Common myeloid progenitor, CD34-positive (primary cell): ENCODE measurements at regions not wholly inside any gene's neighbourhood (a gene's known extent, or its start where the extent isn't known, plus 50 kb on each side); places are given as distances from the start of the nearest gene placed in this dataset.

ENCODE experiments used
- CTCF ChIA-PET: fragments of 350-600 bp; sonication (Branson Sonifier 250); formaldehyde crosslinking; loops from one replicate; lab custom pipeline; 2021; ENCODE audit warnings: antibody characterized with exemption; lab: Charles Lee
- POLR2A ChIA-PET: fragments of 350-600 bp; sonication (Branson Sonifier 250); formaldehyde crosslinking; loops from one replicate; lab custom pipeline; 2021; ENCODE audit warnings: antibody characterized with exemption; lab: Charles Lee
- DNase-seq, 3 donors: peaks; one replicate each; pipeline versions ENCODE4 v3.0.0 to v3.0.0-alpha.2; 2013
- H3K27ac ChIP-seq, 2 experiments: 1 replicate in 1 of 2; 2 replicates in 1 of 2; pipeline ENCODE4 v1.7.0; 2013; ENCODE audit warnings: inconsistent platforms in 2 of 2, low read length in 2 of 2, mild to moderate bottlenecking in 2 of 2, low read depth in 1 of 2, moderate library complexity in 1 of 2; ENCODE audit not compliant: severe bottlenecking in 2 of 2, insufficient read depth in 1 of 2, poor library complexity in 1 of 2
- H3K27me3 ChIP-seq, 5 experiments: replicated peaks in 2 of 5; 1 replicate in 3 of 5; 2 replicates in 2 of 5; pipeline versions ENCODE4 v1.6.1 to v1.7.0; 2013; ENCODE audit warnings: low read length in 4 of 5, mild to moderate bottlenecking in 2 of 5, moderate library complexity in 2 of 5, inconsistent platforms in 1 of 5; ENCODE audit not compliant: insufficient read depth in 5 of 5, control insufficient read depth in 4 of 5
- H3K36me3 ChIP-seq, 4 experiments: 1 replicate in 2 of 4; 2 replicates in 2 of 4; pipeline versions ENCODE4 v1.6.1 to v1.7.0; 2013; ENCODE audit warnings: low read length in 3 of 4, control low read depth in 1 of 4, mild to moderate bottlenecking in 1 of 4; ENCODE audit not compliant: control insufficient read depth in 4 of 4, insufficient read depth in 4 of 4
- H3K4me1 ChIP-seq, 4 experiments: 1 replicate in 3 of 4; 2 replicates in 1 of 4; pipeline versions ENCODE4 v1.6.1 to v1.7.1; 2013; ENCODE audit warnings: low read length in 3 of 4, mild to moderate bottlenecking in 3 of 4, control low read depth in 1 of 4, inconsistent platforms in 1 of 4, moderate library complexity in 1 of 4; ENCODE audit not compliant: control insufficient read depth in 4 of 4, insufficient read depth in 4 of 4; ENCODE audit errors: control extremely low read depth in 1 of 4
- H3K4me3 ChIP-seq, 7 experiments: 1 replicate in 4 of 7; 2 replicates in 3 of 7; pipeline versions ENCODE4 v1.5.1 to v1.7.0; 2013; ENCODE audit warnings: mild to moderate bottlenecking in 7 of 7, low read length in 6 of 7, moderate library complexity in 6 of 7, inconsistent platforms in 2 of 7, low read depth in 2 of 7, control low read depth in 1 of 7; ENCODE audit not compliant: insufficient read depth in 4 of 7, control insufficient read depth in 1 of 7; ENCODE audit errors: extremely low read depth in 1 of 7
- H3K9me3 ChIP-seq, 5 experiments: 1 replicate in 4 of 5; 2 replicates in 1 of 5; pipeline versions ENCODE4 v1.6.1 to v1.7.1; 2013; ENCODE audit warnings: low read length in 4 of 5, mild to moderate bottlenecking in 2 of 5, inconsistent platforms in 1 of 5, low read depth in 1 of 5, moderate library complexity in 1 of 5; ENCODE audit not compliant: control insufficient read depth in 4 of 5, insufficient read depth in 2 of 5; ENCODE audit errors: control extremely low read depth in 1 of 5
- WGBS: methylation state at CpG from one replicate; pipeline ENCODE4 v1.1.5; 2013; ENCODE audit not compliant: insufficient coverage; 5-methylcytosine and 5-hydroxymethylcytosine counted together

DNA sequence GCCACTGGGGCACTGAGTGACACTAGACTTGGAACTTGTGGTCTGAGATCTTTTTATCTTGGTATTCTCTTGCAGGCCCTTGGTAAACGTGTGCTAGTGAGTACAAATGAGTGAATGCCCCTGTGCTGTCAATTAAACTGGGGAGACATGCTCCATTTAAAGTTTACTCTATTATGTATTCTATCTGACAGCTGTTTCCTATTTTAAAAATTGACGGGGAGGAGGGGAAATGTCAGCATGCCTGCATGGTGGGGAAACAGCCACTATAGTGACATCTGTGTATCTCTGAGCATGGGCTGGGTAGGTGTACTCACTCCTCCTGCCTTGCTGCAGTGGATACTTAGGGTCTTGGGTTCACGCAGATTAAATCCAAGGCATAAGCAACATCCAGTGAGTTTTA, 59.0 kb upstream of the IKBKE start:
- CTCF ChIA-PET: no interaction called here
- Histone ChIP-seq H3K4me3 (no peak overlapping the region), H3K9me3 (no peaks in the 10 kb centered on the region), H3K4me1 (no peaks in the 10 kb centered on the region), H3K27me3 (no peaks in the 10 kb centered on the region), H3K36me3 (peaks cover 0 to 10% (median 3%) of the 10 kb centered on the region in 4 experiments), H3K27ac (no peak overlapping the region)
- no CpG with 5 or more reads among the region's 3 CpGs for WGBS
- DNase-seq: peak in 1 of 3 donors; percentile 7
- POLR2A ChIA-PET: no interaction called here

DNA sequence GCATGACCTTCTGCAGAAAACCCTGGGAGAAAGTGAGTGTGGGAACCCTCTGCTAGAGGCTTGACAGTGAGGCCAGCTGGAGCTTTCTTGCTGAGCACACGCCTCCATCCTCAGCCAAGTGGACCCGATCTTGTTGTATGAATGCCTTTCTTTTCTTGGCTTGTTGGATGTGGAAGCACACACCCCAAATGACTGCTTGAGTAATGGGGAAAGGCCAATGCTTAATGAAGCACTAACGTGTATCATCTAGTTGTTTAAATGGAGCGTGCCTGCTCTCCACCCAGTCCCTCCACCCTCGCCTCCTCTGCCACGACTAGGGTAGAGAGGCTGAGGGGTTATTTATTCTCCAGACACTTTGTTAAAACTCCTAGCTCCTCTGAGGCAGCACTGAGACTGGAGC, 54.3 kb upstream of the IKBKE start:
- no peaks in the 10 kb centered on the region for H3K9me3 ChIP-seq
- ChIA-PET CTCF (no interaction called here), POLR2A (interaction anchor here (0.5 kb wide), 1 partner anchor 35 kb away, joined by 3 read pairs; no protein-coding TSS in a partner anchor)
- H3K4me3 ChIP-seq: no peak overlapping the region
- H3K4me1 ChIP-seq: no peaks in the 10 kb centered on the region
- no peak for DNase-seq
- no peak overlapping the region for H3K27ac ChIP-seq
- H3K27me3 ChIP-seq: no peaks in the 10 kb centered on the region
- WGBS: 100% methylated on average over 2 of the region's 6 CpGs
- peaks cover 5 to 40% (median 14%) of the 10 kb centered on the region in 4 experiments for H3K36me3 ChIP-seq

DNA sequence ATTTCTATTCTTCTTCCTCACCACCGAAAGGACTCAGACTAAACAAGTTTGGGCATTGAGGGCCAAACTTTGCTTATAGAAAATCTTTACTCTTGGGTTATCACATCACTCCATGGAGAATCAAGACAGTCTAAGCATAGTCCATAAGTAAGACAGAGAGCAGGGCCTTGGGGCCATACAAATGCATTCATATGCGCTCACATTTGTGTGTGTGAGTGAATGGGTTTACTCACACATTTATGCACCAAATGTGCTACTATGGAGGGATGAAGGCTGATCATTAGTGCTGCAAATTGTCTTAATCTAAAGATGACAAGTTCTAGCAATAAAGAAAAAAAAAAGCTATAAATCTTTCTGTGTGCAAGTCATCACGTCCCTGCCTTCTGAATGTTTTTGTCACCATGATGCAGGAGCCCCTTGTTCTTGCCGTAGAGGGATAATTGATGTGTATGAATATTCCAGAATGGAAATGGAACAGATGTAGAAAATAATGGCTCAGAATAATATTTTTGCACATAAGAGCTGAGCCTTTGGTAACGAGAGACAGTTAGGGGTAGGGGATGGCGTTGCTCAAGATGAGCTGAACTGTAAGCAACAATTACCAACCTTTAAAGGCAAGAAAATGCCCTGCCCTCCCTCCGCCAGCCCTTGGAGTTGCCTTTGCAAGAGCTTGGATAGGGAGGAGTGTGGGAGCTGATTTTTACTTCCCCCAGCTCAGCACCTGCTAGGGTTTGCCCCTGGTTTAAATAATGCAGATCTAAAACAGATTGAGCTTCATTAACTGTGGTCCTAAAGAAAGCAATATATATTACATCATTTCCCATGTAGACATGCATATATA, 52.3 kb upstream of the IKBKE start:
- no peak for DNase-seq
- no peaks in the 10 kb centered on the region for H3K27me3 ChIP-seq
- H3K4me3 ChIP-seq: no peak overlapping the region
- WGBS: 100% methylated on average over 3 of the region's 7 CpGs
- H3K27ac ChIP-seq: no peak overlapping the region
- ChIA-PET POLR2A (no interaction called here), CTCF (interaction anchor here (0.7 to 1.1 kb wide), 2 partner anchors 61 to 79 kb away, joined by 3 read pairs; no protein-coding TSS in a partner anchor)
- peaks cover 11 to 48% (median 25%) of the 10 kb centered on the region in 4 experiments for H3K36me3 ChIP-seq
- H3K4me1 ChIP-seq: no peaks in the 10 kb centered on the region
- H3K9me3 ChIP-seq: no peaks in the 10 kb centered on the region

DNA sequence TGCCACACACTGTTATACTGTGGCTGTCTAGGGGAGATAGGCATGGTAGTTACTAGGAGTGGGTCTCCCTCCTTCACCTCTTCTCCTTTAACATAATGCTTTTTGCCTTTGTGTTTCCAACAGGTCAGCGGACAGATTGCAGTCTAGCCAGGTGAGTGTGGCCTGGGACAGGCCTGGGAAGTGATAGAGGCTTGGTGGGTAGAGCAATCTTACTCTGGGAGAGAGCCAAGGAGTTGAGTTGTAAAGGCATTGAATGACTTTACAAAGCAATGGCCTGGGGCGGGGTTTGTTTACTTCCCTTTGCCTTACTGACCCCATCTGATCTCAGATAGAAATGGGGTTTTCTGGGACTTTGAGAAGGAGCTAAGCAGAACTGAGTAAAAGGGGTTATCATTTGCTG, 51.0 kb upstream of the IKBKE start:
- Histone ChIP-seq H3K27ac (no peak overlapping the region), H3K9me3 (no peaks in the 10 kb centered on the region), H3K27me3 (no peaks in the 10 kb centered on the region), H3K4me3 (no peak overlapping the region), H3K4me1 (no peaks in the 10 kb centered on the region), H3K36me3 (peaks cover 15 to 50% (median 25%) of the 10 kb centered on the region in 4 experiments)
- ChIA-PET CTCF (interaction anchor here (1.1 kb wide), 1 partner anchor 60 kb away, joined by 3 read pairs; no protein-coding TSS in a partner anchor), POLR2A (no interaction called here)
- 100% methylated on average over 1 of the region's 2 CpGs for WGBS
- DNase-seq: no peak

DNA sequence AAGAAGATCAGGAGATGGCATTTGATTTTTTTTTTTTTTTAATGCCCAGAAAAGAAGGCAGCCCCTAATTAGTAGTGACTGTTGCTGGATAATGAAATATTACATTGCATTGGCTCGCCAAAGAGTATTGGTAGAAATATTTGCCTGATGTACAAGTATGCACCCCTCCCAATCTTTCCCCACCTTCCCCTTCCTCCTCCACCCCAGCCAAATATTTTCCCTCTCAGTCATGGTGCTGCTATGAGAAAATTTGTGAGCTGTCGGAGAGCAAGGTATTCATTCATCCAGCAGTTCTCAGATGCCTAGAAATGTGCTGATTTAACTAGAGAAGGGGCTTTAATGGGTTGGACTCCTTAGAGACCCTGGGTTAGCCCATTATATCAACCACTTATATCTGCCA, 50.5 kb upstream of the IKBKE start:
- no peaks in the 10 kb centered on the region for H3K4me1 ChIP-seq
- no CpG with 5 or more reads among the region's 2 CpGs for WGBS
- H3K27me3 ChIP-seq: no peaks in the 10 kb centered on the region
- no peak overlapping the region for H3K4me3 ChIP-seq
- no peak overlapping the region for H3K27ac ChIP-seq
- ChIA-PET POLR2A (no interaction called here), CTCF (no interaction called here)
- H3K36me3 ChIP-seq: peaks cover 15 to 50% (median 25%) of the 10 kb centered on the region in 4 experiments
- no peaks in the 10 kb centered on the region for H3K9me3 ChIP-seq
- DNase-seq: no peak

DNA sequence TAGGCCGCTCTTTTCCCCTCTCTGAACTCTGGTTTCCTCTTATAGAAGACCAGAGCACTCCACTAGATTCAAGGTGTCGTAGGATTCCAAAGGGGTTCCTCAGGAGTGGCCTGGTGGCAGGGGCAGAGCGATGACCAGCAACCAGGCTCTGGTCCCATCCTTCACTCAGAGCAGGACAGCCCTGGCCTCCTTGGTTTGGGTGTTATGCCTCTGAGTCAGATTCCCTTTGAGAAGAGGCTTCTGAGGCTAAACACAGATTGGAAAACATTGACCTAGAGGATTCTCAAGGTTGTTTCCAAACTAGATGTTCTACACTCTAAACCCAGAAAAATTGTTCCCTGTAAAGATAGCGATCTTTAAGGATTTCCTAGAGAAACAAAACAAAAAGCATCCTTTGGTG, 49.8 kb upstream of the IKBKE start:
- Histone ChIP-seq H3K36me3 (peaks cover 15 to 47% (median 25%) of the 10 kb centered on the region in 4 experiments), H3K9me3 (no peaks in the 10 kb centered on the region), H3K4me3 (no peak overlapping the region), H3K27ac (no peak overlapping the region), H3K4me1 (no peaks in the 10 kb centered on the region), H3K27me3 (no peaks in the 10 kb centered on the region)
- ChIA-PET POLR2A (no interaction called here), CTCF (no interaction called here)
- DNase-seq: no peak
- WGBS: 97% methylated on average over 4 of the region's 4 CpGs
